WTC11 (cell line): ENCODE measurements at regions not wholly inside any gene's neighbourhood (a gene's known extent, or its start where the extent isn't known, plus 50 kb on each side); places are given as distances from the start of the nearest gene placed in this dataset.

Experiments
- CTCF ChIP-seq: fragments of 200-600 bp; IDR thresholded peaks from 2 replicates; pipeline ENCODE4 v1.8.0; 2022; ENCODE audit warnings: antibody characterized with exemption
- ESRRA ChIP-seq: sonication (generic); formaldehyde crosslinking; IDR thresholded peaks from 2 replicates; pipeline ENCODE4 v1.8.1; 2022; ENCODE audit warnings: mild to moderate bottlenecking, missing genetic modification reagents, borderline replicate concordance
- MAX ChIP-seq: sonication (generic); formaldehyde crosslinking; IDR thresholded peaks from 2 replicates; pipeline ENCODE4 v1.8.0; 2022; ENCODE audit warnings: mild to moderate bottlenecking, missing genetic modification reagents
- SOX15 ChIP-seq: fragments of 250-450 bp; sonication (Bioruptor Pico); IDR thresholded peaks from 2 replicates; pipeline ENCODE4 v1.9.0; 2021; ENCODE audit warnings: mild to moderate bottlenecking
- TEAD4 ChIP-seq: sonication (generic); formaldehyde crosslinking; IDR thresholded peaks from 2 replicates; pipeline ENCODE4 v1.8.0; 2022; ENCODE audit warnings: mild to moderate bottlenecking, missing genetic modification reagents

GRCh38 chr2:226636586-226636985 lies 163.0 kb downstream of the IRS1 start:
- TF ChIP-seq SOX15 (no peak), CTCF (no peak), MAX (CRISPR knock-in tag) (no peak), ESRRA (CRISPR knock-in tag) (no peak), TEAD4 (no peak)
